ENCODE measurements at regions not wholly inside any gene's neighbourhood (a gene's known extent, or its start where the extent isn't known, plus 50 kb on each side); places are given as distances from the start of the nearest gene placed in this dataset.

DNA sequence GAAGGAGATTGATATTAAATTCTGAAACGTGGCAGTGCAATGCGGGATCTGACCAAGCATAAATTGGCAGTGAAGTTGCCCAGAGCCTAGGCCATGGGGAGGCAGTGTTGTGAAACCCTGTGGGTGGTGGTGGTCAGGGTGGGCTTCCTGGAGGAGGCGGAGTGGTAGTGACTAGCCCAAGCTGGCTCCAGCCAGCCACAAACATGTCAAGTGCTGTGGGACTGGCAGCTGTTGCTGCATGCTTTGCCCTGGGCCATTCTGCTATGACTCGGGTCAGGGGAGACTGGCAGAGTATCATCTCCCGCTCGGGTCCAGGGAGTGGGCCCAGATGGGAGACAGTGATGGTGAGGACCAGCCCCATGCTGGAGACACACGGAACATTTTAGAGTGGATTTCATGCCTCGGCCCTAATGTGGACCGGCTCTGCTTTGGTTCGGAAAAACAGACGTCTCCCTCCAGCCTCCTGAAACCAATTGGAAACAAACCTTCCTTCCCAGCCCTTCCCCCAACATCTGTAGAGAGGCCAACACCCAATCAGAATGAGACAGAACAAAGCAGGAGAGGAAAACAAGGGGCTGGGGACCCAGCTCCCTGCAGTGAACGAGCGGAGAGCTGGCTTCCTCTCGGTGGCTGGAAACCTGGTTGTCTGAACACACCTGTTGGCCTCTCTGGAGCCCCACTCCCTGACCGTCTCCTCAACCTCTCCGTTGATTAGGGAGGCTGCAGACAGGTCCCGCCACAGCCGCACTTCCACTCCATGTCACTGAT lies 58.2 kb downstream of the TMEM270 start:
- ChIA-PET POLR2A (no interaction called here), CTCF (ENCODE audit: low intra/inter-chr PET ratio, low total read pairs) (no interaction called here)
- Histone ChIP-seq H3K36me3 (replicated peaks in 1 of 2; ENCODE audit: control insufficient read depth in 1 of 2, insufficient read depth in 2 of 2, low read length in 2 of 2) (no peaks in the 10 kb centered on the region), H3K4me1 (ENCODE audit: insufficient read depth, low read length) (no peaks in the 10 kb centered on the region), H3K9me3 (ENCODE audit: low read length) (no peaks in the 10 kb centered on the region), H3K4me3 (replicated peaks in 1 of 3; ENCODE audit: insufficient read depth in 1 of 3, low read depth in 2 of 3, low read length in 3 of 3) (no peak overlapping the region), H4K20me1 (ENCODE audit: insufficient read depth, low read length) (no peaks in the 10 kb centered on the region), H2AFZ (ENCODE audit: low read length) (no peak overlapping the region), H3K4me2 (ENCODE audit: low read depth, low read length) (no peak overlapping the region), H3K9ac (ENCODE audit: insufficient read depth, low read depth, low read length) (no peak overlapping the region), H3K27ac (ENCODE audit: extremely low read length, insufficient read depth, low read length) (no peak overlapping the region), H3K27me3 (ENCODE audit: control insufficient read depth in 1 of 2, insufficient read depth in 2 of 2, low read length in 2 of 2) (peaks cover 5 to 25% of the 10 kb centered on the region in 2 experiments; a peak in 3 of 5 replicates), H3K79me2 (ENCODE audit: insufficient read depth, low read length) (no peaks in the 10 kb centered on the region)
- no peak for FAIRE-seq
- no peak for ATAC-seq
- TF ChIP-seq, protein P1, sequence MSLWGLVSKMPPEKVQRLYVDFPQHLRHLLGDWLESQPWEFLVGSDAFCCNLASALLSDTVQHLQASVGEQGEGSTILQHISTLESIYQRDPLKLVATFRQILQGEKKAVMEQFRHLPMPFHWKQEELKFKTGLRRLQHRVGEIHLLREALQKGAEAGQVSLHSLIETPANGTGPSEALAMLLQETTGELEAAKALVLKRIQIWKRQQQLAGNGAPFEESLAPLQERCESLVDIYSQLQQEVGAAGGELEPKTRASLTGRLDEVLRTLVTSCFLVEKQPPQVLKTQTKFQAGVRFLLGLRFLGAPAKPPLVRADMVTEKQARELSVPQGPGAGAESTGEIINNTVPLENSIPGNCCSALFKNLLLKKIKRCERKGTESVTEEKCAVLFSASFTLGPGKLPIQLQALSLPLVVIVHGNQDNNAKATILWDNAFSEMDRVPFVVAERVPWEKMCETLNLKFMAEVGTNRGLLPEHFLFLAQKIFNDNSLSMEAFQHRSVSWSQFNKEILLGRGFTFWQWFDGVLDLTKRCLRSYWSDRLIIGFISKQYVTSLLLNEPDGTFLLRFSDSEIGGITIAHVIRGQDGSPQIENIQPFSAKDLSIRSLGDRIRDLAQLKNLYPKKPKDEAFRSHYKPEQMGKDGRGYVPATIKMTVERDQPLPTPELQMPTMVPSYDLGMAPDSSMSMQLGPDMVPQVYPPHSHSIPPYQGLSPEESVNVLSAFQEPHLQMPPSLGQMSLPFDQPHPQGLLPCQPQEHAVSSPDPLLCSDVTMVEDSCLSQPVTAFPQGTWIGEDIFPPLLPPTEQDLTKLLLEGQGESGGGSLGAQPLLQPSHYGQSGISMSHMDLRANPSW (CRISPR knock-in tag; IDR thresholded peaks at IDR 0.05; ENCODE audit: borderline replicate concordance), result no peak
- TF ChIP-seq KMT2A (CRISPR knock-in tag; IDR thresholded peaks at IDR 0.05) (no peak), NFATC3 (CRISPR knock-in tag; IDR thresholded peaks at IDR 0.05) (no peak), ZIK1 (CRISPR knock-in tag; IDR thresholded peaks at IDR 0.05; ENCODE audit: borderline replicate concordance, low read depth) (no peak), ZNF562 (CRISPR knock-in tag; IDR thresholded peaks at IDR 0.05; ENCODE audit: borderline replicate concordance) (no peak), PRMT3 (CRISPR knock-in tag; IDR thresholded peaks at IDR 0.05; ENCODE audit: borderline replicate concordance, low read depth) (no peak), RXRB (CRISPR knock-in tag; IDR thresholded peaks at IDR 0.05; ENCODE audit: borderline replicate concordance) (no peak)
- TF ChIP-seq, protein P2, sequence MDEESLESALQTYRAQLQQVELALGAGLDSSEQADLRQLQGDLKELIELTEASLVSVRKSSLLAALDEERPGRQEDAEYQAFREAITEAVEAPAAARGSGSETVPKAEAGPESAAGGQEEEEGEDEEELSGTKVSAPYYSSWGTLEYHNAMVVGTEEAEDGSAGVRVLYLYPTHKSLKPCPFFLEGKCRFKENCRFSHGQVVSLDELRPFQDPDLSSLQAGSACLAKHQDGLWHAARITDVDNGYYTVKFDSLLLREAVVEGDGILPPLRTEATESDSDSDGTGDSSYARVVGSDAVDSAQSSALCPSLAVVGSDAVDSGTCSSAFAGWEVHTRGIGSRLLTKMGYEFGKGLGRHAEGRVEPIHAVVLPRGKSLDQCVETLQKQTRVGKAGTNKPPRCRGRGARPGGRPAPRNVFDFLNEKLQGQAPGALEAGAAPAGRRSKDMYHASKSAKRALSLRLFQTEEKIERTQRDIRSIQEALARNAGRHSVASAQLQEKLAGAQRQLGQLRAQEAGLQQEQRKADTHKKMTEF (CRISPR knock-in tag; IDR thresholded peaks at IDR 0.05), result no peak
- TF ChIP-seq, protein P3, sequence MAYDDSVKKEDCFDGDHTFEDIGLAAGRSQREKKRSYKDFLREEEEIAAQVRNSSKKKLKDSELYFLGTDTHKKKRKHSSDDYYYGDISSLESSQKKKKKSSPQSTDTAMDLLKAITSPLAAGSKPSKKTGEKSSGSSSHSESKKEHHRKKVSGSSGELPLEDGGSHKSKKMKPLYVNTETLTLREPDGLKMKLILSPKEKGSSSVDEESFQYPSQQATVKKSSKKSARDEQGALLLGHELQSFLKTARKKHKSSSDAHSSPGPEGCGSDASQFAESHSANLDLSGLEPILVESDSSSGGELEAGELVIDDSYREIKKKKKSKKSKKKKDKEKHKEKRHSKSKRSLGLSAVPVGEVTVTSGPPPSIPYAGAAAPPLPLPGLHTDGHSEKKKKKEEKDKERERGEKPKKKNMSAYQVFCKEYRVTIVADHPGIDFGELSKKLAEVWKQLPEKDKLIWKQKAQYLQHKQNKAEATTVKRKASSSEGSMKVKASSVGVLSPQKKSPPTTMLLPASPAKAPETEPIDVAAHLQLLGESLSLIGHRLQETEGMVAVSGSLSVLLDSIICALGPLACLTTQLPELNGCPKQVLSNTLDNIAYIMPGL (CRISPR knock-in tag; IDR thresholded peaks at IDR 0.05; ENCODE audit: borderline replicate concordance in 1 of 2, low read depth in 1 of 2), result no peak
- TF ChIP-seq, protein P4, sequence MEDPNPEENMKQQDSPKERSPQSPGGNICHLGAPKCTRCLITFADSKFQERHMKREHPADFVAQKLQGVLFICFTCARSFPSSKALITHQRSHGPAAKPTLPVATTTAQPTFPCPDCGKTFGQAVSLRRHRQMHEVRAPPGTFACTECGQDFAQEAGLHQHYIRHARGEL (CRISPR knock-in tag; IDR thresholded peaks at IDR 0.05), result no peak
- TF ChIP-seq, protein P5, sequence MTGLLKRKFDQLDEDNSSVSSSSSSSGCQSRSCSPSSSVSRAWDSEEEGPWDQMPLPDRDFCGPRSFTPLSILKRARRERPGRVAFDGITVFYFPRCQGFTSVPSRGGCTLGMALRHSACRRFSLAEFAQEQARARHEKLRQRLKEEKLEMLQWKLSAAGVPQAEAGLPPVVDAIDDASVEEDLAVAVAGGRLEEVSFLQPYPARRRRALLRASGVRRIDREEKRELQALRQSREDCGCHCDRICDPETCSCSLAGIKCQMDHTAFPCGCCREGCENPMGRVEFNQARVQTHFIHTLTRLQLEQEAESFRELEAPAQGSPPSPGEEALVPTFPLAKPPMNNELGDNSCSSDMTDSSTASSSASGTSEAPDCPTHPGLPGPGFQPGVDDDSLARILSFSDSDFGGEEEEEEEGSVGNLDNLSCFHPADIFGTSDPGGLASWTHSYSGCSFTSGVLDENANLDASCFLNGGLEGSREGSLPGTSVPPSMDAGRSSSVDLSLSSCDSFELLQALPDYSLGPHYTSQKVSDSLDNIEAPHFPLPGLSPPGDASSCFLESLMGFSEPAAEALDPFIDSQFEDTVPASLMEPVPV (CRISPR knock-in tag; IDR thresholded peaks at IDR 0.05), result no peak
- in situ Hi-C loops (cut with HindIII; ENCODE audit: extremely low pct_ligation_motif_present, low pct_unique_long_range_greater_than_20kb) (no loop called here), intact Hi-C loops (cut with micrococcal nuclease; ENCODE audit: unreplicated experiment) (no loop called here)
- no peak for DNase-seq (ENCODE audit: low spot score)
- BruUV-seq (replicated peaks), result no TSS peak
- WGBS (ENCODE audit: low lambda C conversion rate), result 46% methylated on average over 15 of the region's 18 CpGs

All from HepG2 (cell line).